Naive thymus-derived CD4-positive, alpha-beta T cell (primary cell): ENCODE measurements at regions not wholly inside any gene's neighbourhood (a gene's known extent, or its start where the extent isn't known, plus 50 kb on each side); places are given as distances from the start of the nearest gene placed in this dataset.

Experiments used
- ATAC-seq: fragments of 150-1000 bp; cut with Tn5 transposase; 2 replicates; pipeline ENCODE4 v1.10.0; 2021; ENCODE audit warnings: mild to moderate bottlenecking, moderate library complexity
- CTCF ChIA-PET: fragments of 350-600 bp; sonication (Branson Sonifier 250); formaldehyde crosslinking; loops from one replicate; lab custom pipeline; 2021; ENCODE audit warnings: antibody characterized with exemption; lab: Charles Lee
- POLR2A ChIA-PET: fragments of 350-600 bp; sonication (Branson Sonifier 250); formaldehyde crosslinking; loops from one replicate; lab custom pipeline; 2021; ENCODE audit warnings: antibody characterized with exemption, inconsistent platforms; lab: Charles Lee
- DNase-seq, 9 donors: peaks; one replicate each; pipeline versions ENCODE4 v3.0.0 to v3.0.0-alpha.2; 2020 to 2022; ENCODE audit warnings: mixed read lengths in 1 of 9
- H3K27ac ChIP-seq: one replicate; pipeline ENCODE4 v1.7.0; 2013; ENCODE audit warnings: mild to moderate bottlenecking, low read depth, low read length, moderate library complexity
- H3K27me3 ChIP-seq, 2 donors: one replicate each; pipeline ENCODE4 v1.7.0; 2013; ENCODE audit warnings: low read length in 2 of 2, mild to moderate bottlenecking in 2 of 2, moderate library complexity in 2 of 2; ENCODE audit not compliant: control insufficient read depth in 2 of 2, insufficient read depth in 2 of 2
- H3K36me3 ChIP-seq, 3 experiments: 1 replicate in 2 of 3; 2 replicates in 1 of 3; pipeline ENCODE4 v1.7.0; 2013; ENCODE audit warnings: low read length in 3 of 3, mild to moderate bottlenecking in 3 of 3, moderate library complexity in 1 of 3; ENCODE audit not compliant: insufficient read depth in 3 of 3, control insufficient read depth in 2 of 3
- H3K4me1 ChIP-seq, 2 donors: one replicate each; pipeline ENCODE4 v1.7.0; 2013; ENCODE audit warnings: low read length in 2 of 2, mild to moderate bottlenecking in 2 of 2, moderate library complexity in 1 of 2; ENCODE audit not compliant: control insufficient read depth in 2 of 2, insufficient read depth in 2 of 2
- H3K4me3 ChIP-seq: 2 replicates; pipeline ENCODE4 v1.7.0; 2013; ENCODE audit warnings: mild to moderate bottlenecking, low read length
- H3K9me3 ChIP-seq, 3 experiments: 1 replicate in 2 of 3; 2 replicates in 1 of 3; pipeline ENCODE4 v1.7.0; 2013; ENCODE audit warnings: low read length in 3 of 3; ENCODE audit not compliant: control insufficient read depth in 2 of 3
- H3K27ac Mint-ChIP-seq, 9 donors: one replicate each; pipeline ENCODE4 v1.8.0; 2020 to 2022; ENCODE audit warnings: mixed read lengths in 9 of 9, mild to moderate bottlenecking in 8 of 9, moderate library complexity in 5 of 9, inconsistent platforms in 2 of 9
- H3K27me3 Mint-ChIP-seq, 5 donors: one replicate each; pipeline ENCODE4 v1.8.0; 2021 to 2022; ENCODE audit warnings: mixed read lengths in 5 of 5, mild to moderate bottlenecking in 1 of 5
- H3K36me3 Mint-ChIP-seq, 5 donors: one replicate each; pipeline ENCODE4 v1.8.0; 2020 to 2022; ENCODE audit warnings: mixed read lengths in 5 of 5, mild to moderate bottlenecking in 3 of 5, inconsistent platforms in 1 of 5
- H3K4me1 Mint-ChIP-seq, 7 donors: one replicate each; pipeline ENCODE4 v1.8.0; 2020 to 2022; ENCODE audit warnings: mixed read lengths in 7 of 7, mild to moderate bottlenecking in 3 of 7, inconsistent platforms in 1 of 7
- H3K4me3 Mint-ChIP-seq, 10 donors: one replicate each; pipeline ENCODE4 v1.8.0; 2020 to 2022; ENCODE audit warnings: mild to moderate bottlenecking in 10 of 10, mixed read lengths in 10 of 10, moderate library complexity in 6 of 10, inconsistent platforms in 2 of 10
- H3K9me3 Mint-ChIP-seq, 11 donors: one replicate each; pipeline ENCODE4 v1.8.0; 2020 to 2022; ENCODE audit warnings: mixed read lengths in 11 of 11, mild to moderate bottlenecking in 4 of 11, inconsistent platforms in 1 of 11, moderate library complexity in 1 of 11
- intact Hi-C, 2 donors: fragments of 100-400 bp; cut with micrococcal nuclease; formaldehyde crosslinking; loops; one replicate each; pipeline ENCODE4 v1.15.1; 2023

DNA sequence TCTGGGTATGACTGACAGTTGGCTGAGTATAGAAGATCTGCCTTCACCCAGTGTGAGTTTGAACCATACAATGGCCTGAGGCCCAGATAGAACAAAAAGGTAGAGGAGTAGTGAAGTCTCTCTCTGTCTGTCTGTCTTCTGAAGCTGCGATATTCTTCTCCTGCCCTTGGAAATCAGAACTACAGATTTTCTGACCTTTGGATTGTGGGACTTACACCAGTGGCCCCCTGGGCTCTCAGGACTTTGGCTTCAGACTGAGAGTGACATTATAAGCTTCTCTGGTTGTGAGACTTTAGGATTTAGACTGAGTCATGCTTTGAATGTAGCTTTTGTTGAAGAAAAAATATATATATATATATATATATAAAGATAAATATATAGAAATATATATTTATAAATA, 1235.0 kb upstream of the ADGRL4 start:
- DNase-seq (no peak), ATAC-seq (no peak)
- H3K9me3 ChIP-seq: no peaks in the 10 kb centered on the region
- Mint-ChIP-seq H3K36me3 (no peaks in the 10 kb centered on the region), H3K4me3 (no peak overlapping the region), H3K4me1 (no peaks in the 10 kb centered on the region), H3K27ac (no peak overlapping the region), H3K9me3 (peaks cover 0 to 4% (median 1%) of the 10 kb centered on the region in 11 donors), H3K27me3 (no peaks in the 10 kb centered on the region)
- POLR2A ChIA-PET: no interaction called here
- H3K27me3 ChIP-seq: no peaks in the 10 kb centered on the region
- CTCF ChIA-PET: no interaction called here
- H3K27ac ChIP-seq: no peak overlapping the region
- no peaks in the 10 kb centered on the region for H3K36me3 ChIP-seq
- H3K4me3 ChIP-seq: no peak overlapping the region
- intact Hi-C loops: no loop called here
- no peaks in the 10 kb centered on the region for H3K4me1 ChIP-seq

DNA sequence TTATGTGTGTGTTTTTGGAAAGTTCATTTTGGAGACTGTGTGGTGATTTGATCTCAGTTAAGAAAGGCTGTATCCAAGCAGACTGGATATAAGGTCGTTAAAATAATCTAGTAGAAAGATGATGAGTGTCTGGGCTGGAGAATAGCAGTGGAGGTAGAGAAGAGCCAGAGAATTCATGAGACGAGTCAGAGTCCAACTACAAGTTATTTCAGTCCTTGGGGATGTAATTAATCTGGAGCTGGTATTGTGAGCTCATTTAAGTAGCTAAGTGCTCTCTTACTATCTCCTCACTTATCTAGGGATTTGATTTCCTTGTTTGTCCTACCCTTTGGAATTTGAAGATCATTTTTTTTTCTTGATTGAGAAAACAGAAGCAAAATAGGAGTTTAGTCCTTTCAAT, 1219.0 kb upstream of the ADGRL4 start:
- no peaks in the 10 kb centered on the region for H3K36me3 ChIP-seq
- ChIA-PET POLR2A (no interaction called here), CTCF (no interaction called here)
- Mint-ChIP-seq H3K27me3 (no peaks in the 10 kb centered on the region), H3K36me3 (no peaks in the 10 kb centered on the region), H3K9me3 (peaks cover 0 to 10% (median 2%) of the 10 kb centered on the region in 11 donors), H3K27ac (no peak overlapping the region), H3K4me3 (no peak overlapping the region), H3K4me1 (no peaks in the 10 kb centered on the region)
- DNase-seq (no peak), ATAC-seq (no peak)
- H3K4me3 ChIP-seq: no peak overlapping the region
- no peaks in the 10 kb centered on the region for H3K4me1 ChIP-seq
- intact Hi-C loops: no loop called here
- no peak overlapping the region for H3K27ac ChIP-seq
- no peaks in the 10 kb centered on the region for H3K27me3 ChIP-seq
- H3K9me3 ChIP-seq: no peaks in the 10 kb centered on the region

DNA sequence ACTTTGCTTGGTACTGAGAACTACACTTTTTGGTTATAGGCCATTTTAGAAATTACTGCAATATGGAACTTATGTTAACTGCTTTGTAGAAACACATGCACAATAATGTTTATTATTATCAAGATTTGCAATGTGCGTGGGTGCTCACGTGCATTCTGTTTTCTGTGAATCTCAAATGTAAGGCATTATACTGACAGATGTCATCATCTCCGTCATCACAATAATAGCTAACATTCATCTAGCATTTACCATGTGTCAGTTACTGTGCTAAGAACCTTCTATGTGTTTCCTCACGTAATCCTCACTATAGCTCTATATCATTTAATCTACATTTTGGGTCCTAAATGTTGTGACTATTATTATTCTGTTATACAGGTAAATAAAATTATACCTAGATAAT, 1214.8 kb upstream of the ADGRL4 start:
- CTCF ChIA-PET: no interaction called here
- H3K9me3 ChIP-seq: no peaks in the 10 kb centered on the region
- DNase-seq (no peak), ATAC-seq (no peak)
- H3K27ac ChIP-seq: no peak overlapping the region
- Mint-ChIP-seq H3K4me1 (no peaks in the 10 kb centered on the region), H3K27ac (no peak overlapping the region), H3K27me3 (no peaks in the 10 kb centered on the region), H3K4me3 (no peak overlapping the region), H3K36me3 (no peaks in the 10 kb centered on the region), H3K9me3 (peaks cover 0 to 8% (median 2%) of the 10 kb centered on the region in 11 donors)
- H3K4me3 ChIP-seq: no peak overlapping the region
- POLR2A ChIA-PET: no interaction called here
- no peaks in the 10 kb centered on the region for H3K4me1 ChIP-seq
- intact Hi-C loops: no loop called here
- no peaks in the 10 kb centered on the region for H3K27me3 ChIP-seq
- no peaks in the 10 kb centered on the region for H3K36me3 ChIP-seq

DNA sequence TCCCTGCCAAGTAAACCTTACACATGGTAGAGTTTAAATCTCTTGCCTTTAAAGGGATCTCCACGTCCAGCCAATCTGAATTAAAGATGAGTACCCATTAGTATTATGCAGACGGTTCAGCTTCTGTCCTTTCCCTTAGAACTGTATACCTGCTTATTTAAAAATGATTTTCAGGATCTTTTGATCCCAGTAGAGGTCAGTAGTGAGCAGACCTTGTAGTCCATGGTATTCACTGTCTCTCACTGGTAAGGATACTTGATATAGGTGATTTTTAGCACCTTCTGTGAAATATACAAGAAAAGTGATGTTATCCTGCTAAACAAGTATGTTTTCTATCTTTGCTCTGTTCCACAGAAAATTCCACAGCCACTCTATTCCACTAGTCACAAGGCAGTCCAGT, 1211.6 kb upstream of the ADGRL4 start:
- intact Hi-C loops: no loop called here
- DNase-seq (no peak), ATAC-seq (no peak)
- H3K9me3 Mint-ChIP-seq: peaks cover 0 to 16% (median 0%) of the 10 kb centered on the region in 11 donors
- no peaks in the 10 kb centered on the region for H3K4me1 Mint-ChIP-seq
- H3K4me3 ChIP-seq: no peak overlapping the region
- H3K4me1 ChIP-seq: no peaks in the 10 kb centered on the region
- ChIA-PET POLR2A (no interaction called here), CTCF (no interaction called here)
- H3K36me3 Mint-ChIP-seq: no peaks in the 10 kb centered on the region
- no peaks in the 10 kb centered on the region for H3K27me3 ChIP-seq
- no peaks in the 10 kb centered on the region for H3K9me3 ChIP-seq
- H3K27me3 Mint-ChIP-seq: no peaks in the 10 kb centered on the region
- no peak overlapping the region for H3K4me3 Mint-ChIP-seq
- no peak overlapping the region for H3K27ac ChIP-seq
- H3K27ac Mint-ChIP-seq: no peak overlapping the region
- no peaks in the 10 kb centered on the region for H3K36me3 ChIP-seq

DNA sequence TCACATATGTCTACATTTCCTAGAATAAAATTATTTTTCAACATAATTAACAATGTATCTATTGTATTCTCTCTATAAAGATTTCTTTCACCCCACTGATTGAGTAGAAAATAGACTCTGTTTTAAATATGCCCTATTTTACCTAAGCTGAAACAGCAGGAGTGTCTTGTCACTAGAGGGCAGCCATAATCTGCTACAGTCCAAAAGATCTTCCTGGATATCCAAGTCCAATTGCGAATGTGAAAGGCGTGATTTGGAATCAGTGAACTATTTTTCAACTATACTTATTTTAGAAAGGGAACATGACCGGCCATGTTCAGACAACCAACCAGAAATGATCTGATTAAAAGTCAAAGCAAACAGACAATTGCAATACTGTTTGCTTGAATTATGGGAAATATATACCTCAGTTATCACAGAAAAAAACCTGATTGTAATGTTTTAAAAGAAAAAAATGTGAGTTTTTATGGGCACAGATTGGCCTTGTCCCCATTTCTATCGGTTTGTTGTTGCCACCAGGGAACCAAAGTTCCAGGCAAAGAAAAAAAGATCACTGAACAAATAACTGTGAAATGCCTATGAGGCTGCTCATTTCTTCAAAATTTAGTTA, 1211.0 kb upstream of the ADGRL4 start:
- Mint-ChIP-seq H3K36me3 (no peaks in the 10 kb centered on the region), H3K9me3 (peaks cover 0 to 16% (median 0%) of the 10 kb centered on the region in 11 donors), H3K4me3 (no peak overlapping the region), H3K27me3 (no peaks in the 10 kb centered on the region), H3K27ac (no peak overlapping the region), H3K4me1 (no peaks in the 10 kb centered on the region)
- Histone ChIP-seq H3K36me3 (no peaks in the 10 kb centered on the region), H3K27ac (no peak overlapping the region), H3K9me3 (no peaks in the 10 kb centered on the region), H3K4me3 (no peak overlapping the region), H3K4me1 (no peaks in the 10 kb centered on the region), H3K27me3 (no peaks in the 10 kb centered on the region)
- intact Hi-C loops: no loop called here
- DNase-seq: no peak
- ChIA-PET CTCF (no interaction called here), POLR2A (no interaction called here)
- no peak for ATAC-seq

DNA sequence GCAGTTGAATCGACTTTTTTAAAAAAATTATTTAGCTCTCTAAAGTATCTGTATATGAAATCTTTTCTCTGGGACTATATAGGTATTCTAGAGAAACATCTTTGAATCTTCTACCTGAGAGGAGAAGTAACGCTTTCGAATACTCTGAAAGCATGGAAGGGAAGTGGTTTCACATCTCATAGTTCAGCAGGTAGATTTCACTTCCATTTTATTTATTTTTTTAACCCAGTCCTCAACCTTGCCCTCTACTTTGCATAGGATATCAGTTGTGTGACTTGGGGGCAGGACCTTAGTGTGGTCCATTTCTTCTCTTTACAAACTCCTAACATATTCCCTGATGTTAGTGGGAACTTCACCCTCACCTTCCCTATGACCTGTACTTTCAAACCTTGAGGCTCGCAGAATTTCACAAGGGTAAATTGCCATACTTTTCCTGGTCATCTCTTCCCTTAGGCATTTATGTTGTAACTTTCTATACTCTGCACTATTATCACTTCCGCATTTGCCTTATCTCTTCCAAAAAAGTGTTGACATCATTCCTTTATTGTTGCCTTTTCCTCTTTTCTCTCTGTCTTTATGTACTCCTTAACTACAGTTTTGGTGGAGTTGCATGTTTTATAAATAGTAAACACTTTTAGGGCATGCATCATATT, 1208.5 kb upstream of the ADGRL4 start:
- no peaks in the 10 kb centered on the region for H3K36me3 ChIP-seq
- Mint-ChIP-seq H3K4me1 (no peaks in the 10 kb centered on the region), H3K4me3 (no peak overlapping the region), H3K36me3 (no peaks in the 10 kb centered on the region), H3K27ac (no peak overlapping the region), H3K27me3 (no peaks in the 10 kb centered on the region), H3K9me3 (peaks cover 0 to 16% (median 0%) of the 10 kb centered on the region in 11 donors)
- ATAC-seq (no peak), DNase-seq (no peak)
- H3K4me3 ChIP-seq: no peak overlapping the region
- no peaks in the 10 kb centered on the region for H3K4me1 ChIP-seq
- H3K27ac ChIP-seq: no peak overlapping the region
- intact Hi-C loops: no loop called here
- POLR2A ChIA-PET: no interaction called here
- peaks cover 0 to 4% (median 0%) of the 10 kb centered on the region in 3 experiments for H3K9me3 ChIP-seq
- CTCF ChIA-PET: no interaction called here
- H3K27me3 ChIP-seq: no peaks in the 10 kb centered on the region

DNA sequence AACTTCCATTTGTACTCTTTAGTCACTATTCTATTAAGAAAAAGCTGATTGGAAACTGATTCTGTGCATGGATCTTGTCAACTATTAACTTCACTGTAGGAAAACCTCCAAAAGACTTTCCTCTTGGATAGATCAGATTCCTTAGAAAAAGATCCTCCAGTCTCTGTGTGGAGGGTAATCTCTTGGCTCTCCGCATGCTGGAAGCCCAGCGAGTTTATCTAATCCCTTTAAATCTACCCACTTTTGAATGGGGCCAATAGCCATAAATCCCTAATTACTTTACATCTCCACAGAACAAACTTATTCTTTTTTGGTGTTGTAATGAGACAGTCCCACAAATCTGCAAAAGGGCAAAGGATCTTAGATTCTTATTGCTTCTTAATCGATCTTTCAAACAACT, 1206.4 kb upstream of the ADGRL4 start:
- DNase-seq: no peak
- ChIA-PET POLR2A (no interaction called here), CTCF (no interaction called here)
- no peak overlapping the region for H3K27ac ChIP-seq
- H3K9me3 ChIP-seq: peaks cover 0 to 4% (median 0%) of the 10 kb centered on the region in 3 experiments
- no peaks in the 10 kb centered on the region for H3K36me3 ChIP-seq
- H3K27ac Mint-ChIP-seq: no peak overlapping the region
- no peaks in the 10 kb centered on the region for H3K27me3 ChIP-seq
- ATAC-seq: no peak
- no peaks in the 10 kb centered on the region for H3K36me3 Mint-ChIP-seq
- no peak overlapping the region for H3K4me3 Mint-ChIP-seq
- intact Hi-C loops: no loop called here
- no peaks in the 10 kb centered on the region for H3K4me1 Mint-ChIP-seq
- H3K4me1 ChIP-seq: no peaks in the 10 kb centered on the region
- H3K27me3 Mint-ChIP-seq: no peaks in the 10 kb centered on the region
- peaks cover 0 to 16% (median 0%) of the 10 kb centered on the region in 11 donors for H3K9me3 Mint-ChIP-seq
- H3K4me3 ChIP-seq: no peak overlapping the region
